Ishikawa (cell line): ENCODE measurements at regions not wholly inside any gene's neighbourhood (a gene's known extent, or its start where the extent isn't known, plus 50 kb on each side); places are given as distances from the start of the nearest gene placed in this dataset.

Source experiments
- CEBPB ChIP-seq: IDR thresholded peaks from 2 replicates; pipeline ENCODE4 v1.6.1; 2012
- CREB1 ChIP-seq: IDR thresholded peaks from 2 replicates; pipeline ENCODE4 v1.6.1; 2012; ENCODE audit warnings: low read depth
- EGR1 ChIP-seq: IDR thresholded peaks from 2 replicates; pipeline ENCODE4 v1.6.1; 2012
- EP300 ChIP-seq: IDR thresholded peaks from 2 replicates; pipeline ENCODE4 v1.6.1; 2012; ENCODE audit warnings: borderline replicate concordance
- FOXM1 ChIP-seq: IDR thresholded peaks from 2 replicates; pipeline ENCODE4 v1.6.1; 2012; ENCODE audit warnings: low read depth, borderline replicate concordance
- NFIC ChIP-seq: IDR thresholded peaks from 2 replicates; pipeline ENCODE4 v1.6.1; 2012
- RAD21 ChIP-seq: IDR thresholded peaks from 2 replicates; pipeline ENCODE4 v1.6.1; 2012; ENCODE audit warnings: low read depth
- REST ChIP-seq: IDR thresholded peaks from 2 replicates; pipeline ENCODE4 v1.6.1; 2012; ENCODE audit warnings: low read depth, mild to moderate bottlenecking
- TAF1 ChIP-seq: IDR thresholded peaks from 2 replicates; pipeline ENCODE4 v1.6.1; 2012; ENCODE audit warnings: low read depth, mild to moderate bottlenecking
- TCF12 ChIP-seq: IDR thresholded peaks from 2 replicates; pipeline ENCODE4 v1.6.1; 2012; ENCODE audit warnings: low read depth
- TEAD4 ChIP-seq: IDR thresholded peaks from 2 replicates; pipeline ENCODE4 v1.6.1; 2012
- YY1 ChIP-seq: IDR thresholded peaks from 2 replicates; pipeline ENCODE4 v1.6.1; 2012; ENCODE audit warnings: low read depth
- ZBTB7A ChIP-seq: IDR thresholded peaks from 2 replicates; pipeline ENCODE4 v1.6.1; 2012; ENCODE audit warnings: low read depth
- TF ChIP-seq, protein P1 (sequence below): IDR thresholded peaks from 2 replicates; pipeline ENCODE4 v1.6.1; 2012
- TF ChIP-seq, protein P2 (sequence below): IDR thresholded peaks from 2 replicates; pipeline ENCODE4 v1.6.1; 2012

DNA sequence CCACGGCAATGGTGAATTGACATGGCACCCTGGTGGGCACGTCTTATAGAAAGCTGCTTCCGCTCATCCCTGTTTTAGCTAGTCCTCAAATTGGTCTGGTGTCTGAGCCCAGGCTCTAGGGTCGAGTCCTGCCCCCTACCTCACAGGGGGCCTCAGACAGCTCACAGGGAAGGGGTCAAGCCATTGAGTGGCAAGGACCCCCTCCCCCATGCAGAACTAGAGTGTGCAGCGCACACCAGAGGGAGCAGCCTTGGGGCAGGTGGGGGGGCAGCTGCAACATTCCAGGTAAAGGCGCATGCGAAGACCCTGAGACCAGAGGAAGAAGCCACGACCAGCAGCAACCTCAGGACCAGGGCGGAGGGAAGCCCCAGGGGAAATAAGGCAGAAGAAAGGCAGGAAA, 240.4 kb upstream of the PPP2R2D start:
- TF ChIP-seq, protein P1, sequence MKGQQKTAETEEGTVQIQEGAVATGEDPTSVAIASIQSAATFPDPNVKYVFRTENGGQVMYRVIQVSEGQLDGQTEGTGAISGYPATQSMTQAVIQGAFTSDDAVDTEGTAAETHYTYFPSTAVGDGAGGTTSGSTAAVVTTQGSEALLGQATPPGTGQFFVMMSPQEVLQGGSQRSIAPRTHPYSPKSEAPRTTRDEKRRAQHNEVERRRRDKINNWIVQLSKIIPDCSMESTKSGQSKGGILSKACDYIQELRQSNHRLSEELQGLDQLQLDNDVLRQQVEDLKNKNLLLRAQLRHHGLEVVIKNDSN = no peak
- TF ChIP-seq ZBTB7A = no peak
- TF ChIP-seq TCF12 = no peak
- no peak for TF ChIP-seq EGR1
- no peak for TF ChIP-seq YY1
- no peak for TF ChIP-seq NFIC
- TF ChIP-seq, protein P2, sequence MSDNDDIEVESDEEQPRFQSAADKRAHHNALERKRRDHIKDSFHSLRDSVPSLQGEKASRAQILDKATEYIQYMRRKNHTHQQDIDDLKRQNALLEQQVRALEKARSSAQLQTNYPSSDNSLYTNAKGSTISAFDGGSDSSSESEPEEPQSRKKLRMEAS = no peak
- TF ChIP-seq CEBPB = no peak
- no peak for TF ChIP-seq RAD21

DNA sequence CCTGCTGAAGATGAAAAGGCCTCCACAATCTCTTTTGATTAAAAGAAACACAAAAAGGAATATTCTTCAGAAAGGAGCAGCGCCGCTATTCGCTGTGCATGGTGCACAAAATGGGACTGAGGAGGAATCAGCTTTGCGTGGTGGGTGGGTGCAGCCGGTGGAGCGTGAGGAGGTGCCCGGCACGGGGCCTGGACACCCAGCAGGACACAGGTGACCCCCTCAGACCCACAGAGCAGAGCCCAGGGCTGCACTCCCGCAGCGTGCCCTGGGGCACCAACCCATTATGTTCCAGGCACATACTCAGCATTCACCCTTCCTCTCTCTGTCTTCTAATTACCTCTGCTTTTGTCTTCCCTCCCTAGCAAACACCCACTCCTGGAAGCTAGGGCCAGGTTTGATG, 238.0 kb upstream of the PPP2R2D start:
- TF ChIP-seq TEAD4 (no peak), ZBTB7A (no peak), REST (no peak), RAD21 (no peak), TAF1 (no peak), FOXM1 (no peak)
- TF ChIP-seq, protein P2 = no peak

- TF ChIP-seq ZBTB7A (no peak), CREB1 (no peak), TCF12 (no peak), EP300 (no peak), CEBPB (no peak), REST (no peak), TAF1 (no peak), TEAD4 (no peak), FOXM1 (no peak), RAD21 (no peak), EGR1 (no peak)
Observed at GRCh38 chr10:131663351-131663750, 237.5 kb upstream of the PPP2R2D start.

GRCh38 chr10:131666091-131666490, 234.7 kb upstream of the PPP2R2D start:
- TF ChIP-seq REST (no peak), CEBPB (no peak), CREB1 (no peak)
- TF ChIP-seq, protein P1 = no peak

- no peak for TF ChIP-seq TCF12
- TF ChIP-seq, protein P1 = no peak
- no peak for TF ChIP-seq TAF1
- TF ChIP-seq NFIC = no peak
- no peak for TF ChIP-seq EP300
- TF ChIP-seq RAD21 = no peak
- no peak for TF ChIP-seq CEBPB
- no peak for TF ChIP-seq ZBTB7A
- TF ChIP-seq YY1 = no peak
- no peak for TF ChIP-seq REST
- TF ChIP-seq CREB1 = no peak
- TF ChIP-seq TEAD4 = no peak
- TF ChIP-seq FOXM1 = no peak
Observed at GRCh38 chr10:131667047-131667446, 233.8 kb upstream of the PPP2R2D start.
